Liver (tissue), 8 donors: ENCODE measurements at regions not wholly inside any gene's neighbourhood (a gene's known extent, or its start where the extent isn't known, plus 50 kb on each side); places are given as distances from the start of the nearest gene placed in this dataset.

Experiments used
- DNase-seq: peaks from one replicate; pipeline ENCODE4 v3.0.0-alpha.2; 2017; ENCODE audit warnings: low spot score
- H3K27ac ChIP-seq, 2 donors: one replicate each; pipeline ENCODE4 v1.7.0; 2013; ENCODE audit warnings: inconsistent platforms in 2 of 2, low read length in 2 of 2, control low read depth in 1 of 2, low read depth in 1 of 2, mild to moderate bottlenecking in 1 of 2
- H3K27me3 ChIP-seq, 4 donors: one replicate each; pipeline versions ENCODE4 v1.6.1 to v1.7.0; 2013; ENCODE audit warnings: low read length in 3 of 4, inconsistent platforms in 1 of 4, mild to moderate bottlenecking in 1 of 4, moderate library complexity in 1 of 4; ENCODE audit not compliant: control insufficient read depth in 4 of 4, insufficient read depth in 4 of 4
- H3K36me3 ChIP-seq, 4 donors: one replicate each; pipeline versions ENCODE4 v1.6.1 to v1.7.0; 2013; ENCODE audit warnings: low read length in 3 of 4, mild to moderate bottlenecking in 3 of 4, low read depth in 1 of 4, moderate library complexity in 1 of 4; ENCODE audit not compliant: control insufficient read depth in 4 of 4, insufficient read depth in 3 of 4
- H3K4me1 ChIP-seq, 4 donors: one replicate each; pipeline versions ENCODE4 v1.6.1 to v1.7.0; 2013; ENCODE audit warnings: low read length in 3 of 4, mild to moderate bottlenecking in 3 of 4, moderate library complexity in 1 of 4; ENCODE audit not compliant: control insufficient read depth in 4 of 4, insufficient read depth in 4 of 4
- H3K4me3 ChIP-seq, 3 donors: one replicate each; pipeline versions ENCODE4 v1.6.1 to v1.7.0; 2013; ENCODE audit warnings: low read length in 3 of 3, control low read depth in 1 of 3, low read depth in 1 of 3, mild to moderate bottlenecking in 1 of 3
- H3K9ac ChIP-seq, 2 donors: one replicate each; pipeline ENCODE4 v1.7.0; 2013; ENCODE audit warnings: low read length in 2 of 2, mild to moderate bottlenecking in 2 of 2, moderate library complexity in 2 of 2, control low read depth in 1 of 2, low read depth in 1 of 2
- H3K9me3 ChIP-seq, 4 donors: one replicate each; pipeline versions ENCODE4 v1.6.1 to v1.7.0; 2013; ENCODE audit warnings: low read length in 3 of 4; ENCODE audit not compliant: control insufficient read depth in 4 of 4
- EGR1 ChIP-seq, 2 donors: IDR thresholded peaks; 2 replicates each; pipeline ENCODE4 v1.6.1; 2016 to 2018; ENCODE audit warnings: antibody characterized with exemption in 2 of 2, low read depth in 2 of 2
- FOXA1 ChIP-seq: IDR thresholded peaks from 2 replicates; pipeline ENCODE4 v1.6.1; 2016; ENCODE audit warnings: antibody characterized with exemption
- FOXA2 ChIP-seq: IDR thresholded peaks from 2 replicates; pipeline ENCODE4 v1.6.1; 2016; ENCODE audit warnings: antibody characterized with exemption
- GABPA ChIP-seq, 2 donors: IDR thresholded peaks in 1 of 2; conservative IDR thresholded peaks in 1 of 2; 2 replicates each; pipeline ENCODE4 v1.6.1; 2016; ENCODE audit warnings: antibody characterized with exemption in 2 of 2, mild to moderate bottlenecking in 1 of 2, moderate library complexity in 1 of 2
- HNF4A ChIP-seq, 2 donors: conservative IDR thresholded peaks; 2 replicates each; pipeline ENCODE4 v1.6.1; 2016; ENCODE audit warnings: antibody characterized with exemption in 2 of 2, mild to moderate bottlenecking in 2 of 2
- HNF4G ChIP-seq: IDR thresholded peaks from 2 replicates; pipeline ENCODE4 v1.6.1; 2016; ENCODE audit warnings: antibody characterized with exemption
- JUND ChIP-seq, 2 donors: IDR thresholded peaks; 2 replicates each; pipeline ENCODE4 v1.6.1; 2016; ENCODE audit warnings: antibody characterized with exemption in 2 of 2
- RAD21 ChIP-seq, 2 donors: IDR thresholded peaks; 2 replicates each; pipeline ENCODE4 v1.6.1; 2016; ENCODE audit warnings: antibody characterized with exemption in 2 of 2, mild to moderate bottlenecking in 2 of 2
- SP1 ChIP-seq: IDR thresholded peaks from 2 replicates; pipeline ENCODE4 v1.6.1; 2018; ENCODE audit warnings: antibody characterized with exemption, mild to moderate bottlenecking
- TAF1 ChIP-seq: conservative IDR thresholded peaks from 2 replicates; pipeline ENCODE4 v1.6.1; 2016; ENCODE audit warnings: antibody characterized with exemption, mild to moderate bottlenecking
- YY1 ChIP-seq: IDR thresholded peaks from 2 replicates; pipeline ENCODE4 v1.6.1; 2016; ENCODE audit warnings: antibody characterized with exemption, mild to moderate bottlenecking
- WGBS: extraction: QIAGEN DNeasy Blood & Tissue Kit; methylation state at CpG from one replicate; pipeline ENCODE4 v1.1.7; 2013; 5-methylcytosine and 5-hydroxymethylcytosine counted together
- TF ChIP-seq, protein P1 (sequence below): IDR thresholded peaks from 2 replicates; pipeline ENCODE4 v1.6.1; 2016; ENCODE audit warnings: antibody characterized with exemption
- TF ChIP-seq, protein P2 (sequence below): fragments of 150-350 bp; IDR thresholded peaks from 2 replicates; pipeline ENCODE4 v1.5.1; 2017; ENCODE audit warnings: improper control_type of control experiment, low read depth, low read length; ENCODE audit not compliant: missing input control
- TF ChIP-seq, protein P3 (sequence below): IDR thresholded peaks from 2 replicates; pipeline ENCODE4 v1.6.1; 2016; ENCODE audit warnings: antibody characterized with exemption, mild to moderate bottlenecking
- TF ChIP-seq, protein P4 (sequence below): IDR thresholded peaks from 2 replicates; pipeline ENCODE4 v1.6.1; 2016; ENCODE audit warnings: antibody characterized with exemption
- donor health status: healthy.
- donor health status: healthy.
- donor health status: healthy.
- donor health status: healthy.
- donor health status: healthy.

DNA sequence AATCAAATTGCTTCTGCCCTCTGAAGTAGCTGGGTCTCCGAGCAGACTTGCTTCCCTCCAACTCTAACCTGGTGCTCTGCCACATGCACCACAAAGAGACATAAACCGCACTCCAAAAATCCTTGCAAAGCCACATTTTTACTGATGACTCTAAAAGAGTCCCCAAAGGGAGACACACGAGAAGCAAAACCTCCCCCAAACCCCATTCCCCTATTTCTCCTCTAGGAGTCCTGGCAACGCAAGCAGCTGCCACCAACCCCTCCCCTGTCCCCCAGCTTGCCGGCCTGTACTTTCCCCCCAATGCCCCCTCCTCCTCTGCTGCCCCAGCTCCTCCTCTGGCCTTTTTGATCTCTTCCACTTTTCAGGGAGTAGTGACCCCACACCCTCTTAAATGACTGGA lies 180.1 kb upstream of the ARID1B start:
- Histone ChIP-seq H3K4me3 (no peak overlapping the region), H3K36me3 (no peaks in the 10 kb centered on the region), H3K27ac (no peak overlapping the region), H3K4me1 (no peaks in the 10 kb centered on the region), H3K9me3 (no peaks in the 10 kb centered on the region), H3K9ac (no peak overlapping the region), H3K27me3 (no peaks in the 10 kb centered on the region)
- DNase-seq: no peak
- TF ChIP-seq FOXA1 (no peak), HNF4G (no peak), GABPA (IDR thresholded peaks at IDR 0.05 in 1 of 2, conservative IDR thresholded peaks at IDR 0.05 in 1 of 2) (no peak), FOXA2 (no peak), JUND (IDR thresholded peaks at IDR 0.05) (no peak), TAF1 (no peak)
- TF ChIP-seq, protein P1, sequence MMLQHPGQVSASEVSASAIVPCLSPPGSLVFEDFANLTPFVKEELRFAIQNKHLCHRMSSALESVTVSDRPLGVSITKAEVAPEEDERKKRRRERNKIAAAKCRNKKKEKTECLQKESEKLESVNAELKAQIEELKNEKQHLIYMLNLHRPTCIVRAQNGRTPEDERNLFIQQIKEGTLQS: no peak
- TF ChIP-seq, protein P2, sequence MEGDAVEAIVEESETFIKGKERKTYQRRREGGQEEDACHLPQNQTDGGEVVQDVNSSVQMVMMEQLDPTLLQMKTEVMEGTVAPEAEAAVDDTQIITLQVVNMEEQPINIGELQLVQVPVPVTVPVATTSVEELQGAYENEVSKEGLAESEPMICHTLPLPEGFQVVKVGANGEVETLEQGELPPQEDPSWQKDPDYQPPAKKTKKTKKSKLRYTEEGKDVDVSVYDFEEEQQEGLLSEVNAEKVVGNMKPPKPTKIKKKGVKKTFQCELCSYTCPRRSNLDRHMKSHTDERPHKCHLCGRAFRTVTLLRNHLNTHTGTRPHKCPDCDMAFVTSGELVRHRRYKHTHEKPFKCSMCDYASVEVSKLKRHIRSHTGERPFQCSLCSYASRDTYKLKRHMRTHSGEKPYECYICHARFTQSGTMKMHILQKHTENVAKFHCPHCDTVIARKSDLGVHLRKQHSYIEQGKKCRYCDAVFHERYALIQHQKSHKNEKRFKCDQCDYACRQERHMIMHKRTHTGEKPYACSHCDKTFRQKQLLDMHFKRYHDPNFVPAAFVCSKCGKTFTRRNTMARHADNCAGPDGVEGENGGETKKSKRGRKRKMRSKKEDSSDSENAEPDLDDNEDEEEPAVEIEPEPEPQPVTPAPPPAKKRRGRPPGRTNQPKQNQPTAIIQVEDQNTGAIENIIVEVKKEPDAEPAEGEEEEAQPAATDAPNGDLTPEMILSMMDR: no peak
- WGBS: 70% methylated on average over 5 of the region's 5 CpGs

DNA sequence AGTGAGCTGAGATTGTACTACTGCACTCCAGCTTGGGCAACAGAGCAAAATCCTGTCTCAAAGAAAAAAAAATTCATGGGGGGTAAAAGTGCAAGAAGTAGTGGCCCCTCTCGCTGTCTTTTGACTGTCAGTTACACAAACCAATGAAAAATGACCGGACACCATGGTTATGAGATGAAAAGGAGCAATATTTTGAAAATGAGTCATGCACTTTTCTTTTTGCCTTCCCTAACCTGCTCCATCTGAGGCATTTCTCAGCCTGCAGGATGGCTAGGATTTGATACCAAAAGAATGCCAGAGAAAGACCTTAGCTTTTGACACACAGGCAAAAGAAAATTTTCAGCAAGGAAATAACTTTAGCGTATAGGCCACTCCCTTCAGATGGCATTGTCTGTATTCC lies 181.7 kb upstream of the ARID1B start:
- H3K4me1 ChIP-seq: no peaks in the 10 kb centered on the region
- TF ChIP-seq RAD21 (IDR thresholded peaks at IDR 0.05) (no peak), FOXA2 (no peak), FOXA1 (no peak), EGR1 (IDR thresholded peaks at IDR 0.05; ENCODE audit: low read depth in 2 of 2) (no peak), HNF4G (no peak), JUND (IDR thresholded peaks at IDR 0.05) (no peak), SP1 (no peak), YY1 (no peak), HNF4A (conservative IDR thresholded peaks at IDR 0.05) (no peak), TAF1 (no peak)
- TF ChIP-seq, protein P1: no peak
- TF ChIP-seq, protein P3, sequence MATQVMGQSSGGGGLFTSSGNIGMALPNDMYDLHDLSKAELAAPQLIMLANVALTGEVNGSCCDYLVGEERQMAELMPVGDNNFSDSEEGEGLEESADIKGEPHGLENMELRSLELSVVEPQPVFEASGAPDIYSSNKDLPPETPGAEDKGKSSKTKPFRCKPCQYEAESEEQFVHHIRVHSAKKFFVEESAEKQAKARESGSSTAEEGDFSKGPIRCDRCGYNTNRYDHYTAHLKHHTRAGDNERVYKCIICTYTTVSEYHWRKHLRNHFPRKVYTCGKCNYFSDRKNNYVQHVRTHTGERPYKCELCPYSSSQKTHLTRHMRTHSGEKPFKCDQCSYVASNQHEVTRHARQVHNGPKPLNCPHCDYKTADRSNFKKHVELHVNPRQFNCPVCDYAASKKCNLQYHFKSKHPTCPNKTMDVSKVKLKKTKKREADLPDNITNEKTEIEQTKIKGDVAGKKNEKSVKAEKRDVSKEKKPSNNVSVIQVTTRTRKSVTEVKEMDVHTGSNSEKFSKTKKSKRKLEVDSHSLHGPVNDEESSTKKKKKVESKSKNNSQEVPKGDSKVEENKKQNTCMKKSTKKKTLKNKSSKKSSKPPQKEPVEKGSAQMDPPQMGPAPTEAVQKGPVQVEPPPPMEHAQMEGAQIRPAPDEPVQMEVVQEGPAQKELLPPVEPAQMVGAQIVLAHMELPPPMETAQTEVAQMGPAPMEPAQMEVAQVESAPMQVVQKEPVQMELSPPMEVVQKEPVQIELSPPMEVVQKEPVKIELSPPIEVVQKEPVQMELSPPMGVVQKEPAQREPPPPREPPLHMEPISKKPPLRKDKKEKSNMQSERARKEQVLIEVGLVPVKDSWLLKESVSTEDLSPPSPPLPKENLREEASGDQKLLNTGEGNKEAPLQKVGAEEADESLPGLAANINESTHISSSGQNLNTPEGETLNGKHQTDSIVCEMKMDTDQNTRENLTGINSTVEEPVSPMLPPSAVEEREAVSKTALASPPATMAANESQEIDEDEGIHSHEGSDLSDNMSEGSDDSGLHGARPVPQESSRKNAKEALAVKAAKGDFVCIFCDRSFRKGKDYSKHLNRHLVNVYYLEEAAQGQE: no peak
- TF ChIP-seq, protein P2: no peak
- TF ChIP-seq, protein P4, sequence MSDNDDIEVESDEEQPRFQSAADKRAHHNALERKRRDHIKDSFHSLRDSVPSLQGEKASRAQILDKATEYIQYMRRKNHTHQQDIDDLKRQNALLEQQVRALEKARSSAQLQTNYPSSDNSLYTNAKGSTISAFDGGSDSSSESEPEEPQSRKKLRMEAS: no peak
- no peak overlapping the region for H3K4me3 ChIP-seq
- no peaks in the 10 kb centered on the region for H3K27me3 ChIP-seq
- no peak for DNase-seq
- no peaks in the 10 kb centered on the region for H3K9me3 ChIP-seq
- 90% methylated on average over 3 of the region's 3 CpGs for WGBS
- H3K9ac ChIP-seq: no peak overlapping the region
- no peak overlapping the region for H3K27ac ChIP-seq
- no peaks in the 10 kb centered on the region for H3K36me3 ChIP-seq
